HT-29 (cell line): ENCODE measurements at regions not wholly inside any gene's neighbourhood (a gene's known extent, or its start where the extent isn't known, plus 50 kb on each side); places are given as distances from the start of the nearest gene placed in this dataset.

Source experiments
- DNase-seq: peaks from one replicate; pipeline ENCODE4 v3.0.0-alpha.2; 2015; ENCODE audit warnings: low spot score

GRCh38 chr20:52783769-52784168 lies 188.4 kb upstream of the TSHZ2 start:
- DNase-seq = peak; percentile 37

- DNase-seq = no peak
Observed at GRCh38 chr20:52780462-52780861, 191.7 kb upstream of the TSHZ2 start.

GRCh38 chr20:52779125-52779524 lies 193.0 kb upstream of the TSHZ2 start:
- DNase-seq = no peak

- DNase-seq = no peak
Observed at GRCh38 chr20:52777171-52777570, 195.0 kb upstream of the TSHZ2 start.

- DNase-seq = no peak
Observed at GRCh38 chr20:52775786-52776185, 196.4 kb upstream of the TSHZ2 start.

- DNase-seq = no peak
Observed at GRCh38 chr20:52768694-52769093, 203.5 kb upstream of the TSHZ2 start.

GRCh38 chr20:52766645-52767435 lies 205.3 kb upstream of the TSHZ2 start:
- DNase-seq = no peak

GRCh38 chr20:52763321-52763853 lies 208.8 kb upstream of the TSHZ2 start:
- no peak for DNase-seq

- no peak for DNase-seq
Observed at GRCh38 chr20:52761867-52762266, 210.3 kb upstream of the TSHZ2 start.

GRCh38 chr20:52760791-52761190 lies 211.4 kb upstream of the TSHZ2 start:
- no peak for DNase-seq

- DNase-seq = no peak
Observed at GRCh38 chr20:52757411-52757810, 214.7 kb upstream of the TSHZ2 start.

GRCh38 chr20:52755744-52756143 lies 216.4 kb upstream of the TSHZ2 start:
- DNase-seq = no peak

- DNase-seq = no peak
Observed at GRCh38 chr20:52754366-52754765, 217.8 kb upstream of the TSHZ2 start.

- DNase-seq = no peak
Observed at GRCh38 chr20:52752023-52752422, 220.1 kb upstream of the TSHZ2 start.

- no peak for DNase-seq
Observed at GRCh38 chr20:52751571-52751970, 220.6 kb upstream of the TSHZ2 start.

- DNase-seq = no peak
Observed at GRCh38 chr20:52749938-52750337, 222.2 kb upstream of the TSHZ2 start.

- DNase-seq = no peak
Observed at GRCh38 chr20:52748990-52749389, 223.2 kb upstream of the TSHZ2 start.

GRCh38 chr20:52748285-52748932 lies 223.7 kb upstream of the TSHZ2 start:
- DNase-seq = no peak

- DNase-seq = peak; percentile 27
Observed at GRCh38 chr20:52747845-52748284, 224.3 kb upstream of the TSHZ2 start.

- no peak for DNase-seq
Observed at GRCh38 chr20:52746770-52747169, 225.4 kb upstream of the TSHZ2 start.

GRCh38 chr20:52746190-52746589 lies 226.0 kb upstream of the TSHZ2 start:
- DNase-seq = no peak

- DNase-seq = no peak
Observed at GRCh38 chr20:52744441-52744840, 227.7 kb upstream of the TSHZ2 start.

GRCh38 chr20:52738081-52738480 lies 234.1 kb upstream of the TSHZ2 start:
- no peak for DNase-seq
